HG03460 (cell line): ENCODE measurements at regions not wholly inside any gene's neighbourhood (a gene's known extent, or its start where the extent isn't known, plus 50 kb on each side); places are given as distances from the start of the nearest gene placed in this dataset.

ENCODE experiments used
- ATAC-seq: cut with Tn5 transposase; IDR thresholded peaks from one replicate; pipeline ENCODE4 v1.9.1; 2021; ENCODE audit not compliant: unreplicated experiment

DNA sequence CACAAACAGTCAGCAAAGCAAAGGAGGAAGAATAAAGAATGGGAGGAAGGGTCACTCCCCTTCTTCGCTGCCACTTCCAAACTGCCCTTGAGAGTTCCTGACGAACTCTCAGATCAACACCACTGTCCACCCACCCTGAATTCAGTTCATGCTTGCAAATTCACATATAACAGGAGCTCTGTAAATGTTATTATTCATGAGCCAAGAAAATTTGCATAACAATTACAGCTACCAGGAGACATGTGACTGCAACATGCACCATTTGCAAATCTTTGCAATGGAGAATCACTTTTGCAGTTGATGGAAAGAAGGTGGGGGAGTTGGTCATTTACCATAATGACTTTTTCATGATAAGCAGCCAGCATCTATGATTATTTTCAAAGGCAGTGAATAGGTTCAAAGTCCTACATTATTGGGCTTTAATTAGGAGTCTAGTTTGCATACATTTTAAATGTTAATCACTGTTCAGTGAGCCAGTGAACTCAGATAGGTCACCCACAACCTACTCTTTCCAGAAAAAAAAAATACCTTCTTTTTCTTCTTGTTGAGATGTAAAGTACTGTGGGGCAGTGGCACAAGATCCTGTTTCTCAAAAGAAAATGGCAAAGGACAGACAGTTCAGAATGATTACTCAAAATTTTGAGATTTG is 149.7 kb downstream of the CAAP1 start:
- ATAC-seq = no peak

DNA sequence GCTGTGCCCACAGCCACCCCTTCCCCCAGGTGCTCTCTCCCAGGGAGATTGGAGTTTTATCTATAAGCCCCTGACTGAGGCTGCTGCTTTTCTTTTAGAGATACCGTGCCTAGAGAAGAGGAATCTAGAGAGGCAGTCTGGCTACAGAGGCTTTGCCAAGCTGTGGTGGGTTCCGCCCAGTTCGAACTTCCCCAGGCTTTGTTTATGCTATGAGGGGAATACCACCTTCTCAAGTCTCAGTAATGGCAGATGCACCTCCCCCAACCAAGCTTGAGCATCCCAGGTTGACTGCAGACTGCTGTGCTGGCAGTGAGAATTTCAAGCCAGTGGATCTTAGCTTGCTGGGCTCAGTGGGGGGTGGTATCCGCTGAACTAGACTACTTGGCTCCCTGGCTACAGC is 157.4 kb downstream of the CAAP1 start:
- no peak for ATAC-seq

GRCh38 chr9:26729187-26729586 is 163.4 kb downstream of the CAAP1 start:
- ATAC-seq = no peak

GRCh38 chr9:26727471-26727870 is 165.1 kb downstream of the CAAP1 start:
- peak; percentile 74 for ATAC-seq

DNA sequence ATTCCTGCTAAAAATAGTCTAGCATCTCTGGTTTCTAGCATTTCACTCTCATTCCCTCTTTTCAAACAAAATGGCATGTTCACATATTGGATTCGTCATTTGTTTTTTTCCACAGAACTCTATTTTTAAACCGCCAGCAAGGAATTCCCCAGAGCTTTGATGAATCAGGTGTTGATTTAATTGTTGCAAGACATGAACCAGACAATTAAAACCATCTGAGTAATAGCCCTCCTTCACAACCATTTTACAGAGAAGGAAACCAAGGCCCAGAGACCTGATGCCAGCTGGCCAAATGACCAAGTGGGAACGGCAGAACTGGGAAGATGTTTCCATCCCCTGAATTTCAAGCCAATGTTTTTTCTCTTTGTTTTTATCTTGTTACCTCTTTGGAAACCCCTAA is 167.0 kb downstream of the CAAP1 start:
- no peak for ATAC-seq

DNA sequence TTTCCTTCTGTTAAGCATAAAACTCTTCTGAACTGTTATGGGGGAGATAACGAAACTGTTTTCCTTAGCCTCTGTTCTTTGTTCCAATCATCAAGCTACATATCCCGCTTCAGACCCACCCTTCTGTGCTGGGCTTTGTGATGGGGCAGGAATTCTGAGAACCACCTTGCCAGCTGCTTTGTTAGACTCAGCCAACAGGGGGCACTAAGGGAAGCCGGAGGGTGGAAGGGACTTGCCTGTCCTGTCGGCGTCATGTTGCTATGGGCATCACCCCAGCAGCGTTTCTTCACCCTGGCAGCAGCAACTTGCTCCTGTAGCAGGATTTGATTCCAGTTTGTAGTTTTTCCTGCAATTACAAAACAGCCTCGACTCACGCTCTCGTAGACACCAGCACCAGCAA is 169.1 kb downstream of the CAAP1 start:
- peak; percentile 54 for ATAC-seq

GRCh38 chr9:26722755-26723154 is 169.8 kb downstream of the CAAP1 start:
- no peak for ATAC-seq

- ATAC-seq = no peak
Measured at GRCh38 chr9:26710008-26710407, 182.6 kb downstream of the CAAP1 start.

GRCh38 chr9:26706223-26706622 is 186.4 kb downstream of the CAAP1 start:
- no peak for ATAC-seq

DNA sequence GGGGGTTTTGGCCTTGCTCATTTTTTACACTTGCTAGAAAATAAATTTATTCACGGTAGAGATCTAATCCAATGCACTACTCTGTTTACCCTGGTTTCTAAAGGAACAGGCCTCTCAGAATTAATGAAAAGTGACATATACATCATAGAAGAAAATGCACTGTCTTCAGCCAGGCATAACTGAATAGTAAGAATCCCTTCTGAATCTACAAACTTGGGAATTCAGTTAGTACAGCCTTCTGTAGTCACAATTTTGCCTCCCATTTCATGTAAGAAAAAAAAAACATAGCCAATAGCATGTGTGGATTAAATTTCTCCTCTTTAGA is 197.3 kb downstream of the CAAP1 start:
- no peak for ATAC-seq

- no peak for ATAC-seq
Measured at GRCh38 chr9:26694381-26695297, 198.0 kb downstream of the CAAP1 start.

DNA sequence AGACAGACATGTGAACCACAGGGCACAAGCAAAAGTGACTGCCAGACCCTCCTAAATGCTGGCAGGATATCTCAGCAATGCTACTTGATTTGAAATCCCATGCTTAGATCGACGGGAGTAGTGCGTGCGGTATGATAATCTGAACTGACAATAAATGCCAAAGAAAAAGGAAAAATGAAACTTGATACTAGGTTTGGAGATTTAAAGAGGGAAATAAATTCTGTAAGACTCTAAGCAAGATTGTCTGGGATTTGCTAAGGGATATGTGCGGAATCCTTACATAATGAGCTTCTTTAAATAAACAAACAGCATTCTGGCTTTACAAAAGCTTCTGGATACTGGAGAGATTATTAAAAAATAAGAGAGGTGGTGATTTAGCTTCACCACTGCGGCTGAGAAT is 203.6 kb downstream of the CAAP1 start:
- ATAC-seq = no peak

GRCh38 chr9:26687421-26687820 is 205.2 kb downstream of the CAAP1 start:
- no peak for ATAC-seq

GRCh38 chr9:26685818-26686217 is 206.8 kb downstream of the CAAP1 start:
- no peak for ATAC-seq

- ATAC-seq = no peak
Measured at GRCh38 chr9:26684029-26684428, 208.6 kb downstream of the CAAP1 start.

DNA sequence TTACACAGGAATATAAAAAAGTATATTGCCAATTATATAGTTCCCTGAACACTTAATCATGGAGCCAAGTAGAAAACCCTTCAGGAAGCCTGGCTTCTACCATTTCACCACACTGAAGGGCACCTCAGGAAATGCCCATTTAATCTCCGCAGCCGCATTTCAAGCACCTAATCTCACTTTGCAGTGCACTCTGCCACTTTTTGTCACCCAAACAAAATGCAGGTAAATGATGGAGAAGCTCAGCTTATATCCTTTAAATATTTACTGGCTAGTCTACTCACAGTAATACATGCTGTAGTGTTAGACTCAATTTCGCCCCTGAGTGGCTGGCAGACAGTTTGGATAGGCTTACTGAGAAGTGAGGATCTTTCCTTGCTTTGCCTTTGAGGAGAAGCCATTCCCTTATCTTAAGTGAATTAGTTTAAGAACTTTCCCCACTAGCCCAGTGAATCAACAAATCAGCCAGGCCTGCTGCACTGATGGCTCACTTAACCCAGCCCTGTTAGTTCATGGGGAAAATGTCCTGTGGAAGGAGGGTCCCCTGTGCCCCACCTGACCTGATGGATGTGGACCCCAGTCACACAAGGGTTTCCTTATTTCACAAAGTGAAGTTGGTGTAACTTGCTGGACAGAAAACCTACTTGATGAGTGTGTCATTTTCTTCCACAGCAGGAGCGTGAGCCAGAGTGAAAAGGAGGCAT is 209.7 kb downstream of the CAAP1 start:
- no peak for ATAC-seq

- no peak for ATAC-seq
Measured at GRCh38 chr9:26682041-26682440, 210.6 kb downstream of the CAAP1 start.

- no peak for ATAC-seq
Measured at GRCh38 chr9:26677965-26678706, 214.5 kb downstream of the CAAP1 start.

DNA sequence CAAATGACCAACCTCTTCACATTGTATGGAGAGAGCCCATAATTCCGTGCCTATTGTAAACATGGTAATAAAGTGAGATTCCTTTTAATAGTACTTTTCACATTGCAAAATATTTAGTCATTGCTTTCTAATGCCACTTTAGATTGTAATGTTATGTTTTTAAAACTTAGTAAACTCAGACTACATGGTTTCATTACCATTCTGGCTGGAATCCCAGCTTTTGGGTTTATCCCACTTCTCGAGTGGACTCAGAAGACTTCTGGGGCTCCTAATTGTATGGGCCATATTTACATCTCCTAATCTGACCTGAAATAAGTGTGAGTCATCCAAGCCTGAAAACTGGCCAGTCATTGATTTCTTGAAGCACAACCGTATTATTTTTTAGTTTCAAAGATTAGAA is 217.6 kb downstream of the CAAP1 start:
- ATAC-seq = no peak

GRCh38 chr9:26673261-26673660 is 219.3 kb downstream of the CAAP1 start:
- ATAC-seq = no peak
